IMR-90 (cell line): ENCODE measurements at regions not wholly inside any gene's neighbourhood (a gene's known extent, or its start where the extent isn't known, plus 50 kb on each side); places are given as distances from the start of the nearest gene placed in this dataset.
"Not testable (repeated sequence)": the region's sequence is repeated elsewhere in the genome, so short reads cannot be mapped to it uniquely, and the experiment has no call there.

ENCODE experiments used
- ATAC-seq: fragments of 200-7000 bp; cut with Tn5 transposase; 2 replicates; pipeline ENCODE4 v1.9.1; 2020; ENCODE audit warnings: low read depth, mild to moderate bottlenecking, moderate library complexity
- BruUV-seq: library from RNA; stranded (reverse); fragments of 400-500 nt; replicated peaks from 2 replicates; lab custom pipeline; 2021; lab: Mats Ljungman, UMichigan
- CTCF ChIA-PET: fragments of 300-600 bp; formaldehyde crosslinking; extraction: SDS; loops from one replicate; lab custom pipeline; 2021; ENCODE audit warnings: antibody characterized with exemption; lab: Yijun Ruan, JAX
- POLR2A ChIA-PET: fragments of 300-600 bp; sonication (Branson Sonifier 250); formaldehyde crosslinking; loops from one replicate; lab custom pipeline; 2022; ENCODE audit warnings: antibody characterized with exemption; ENCODE audit not compliant: unreplicated experiment; lab: Charles Lee
- DNase-seq: peaks from one replicate; pipeline ENCODE4 v3.0.0; 2013
- H2AFZ ChIP-seq: replicated peaks from 2 replicates; pipeline ENCODE3; 2013; ENCODE audit warnings: low read length, mild to moderate bottlenecking; ENCODE audit not compliant: poor library complexity
- H2AK5ac ChIP-seq: 2 replicates; pipeline ENCODE4 v1.6.1; 2013; ENCODE audit warnings: low read depth, low read length, inconsistent platforms
- H2AK9ac ChIP-seq: replicated peaks from 2 replicates; pipeline ENCODE3; 2013; ENCODE audit warnings: mild to moderate bottlenecking, low read depth, low read length, moderate library complexity; ENCODE audit not compliant: poor library complexity
- H2BK120ac ChIP-seq: 2 replicates; pipeline ENCODE4 v1.6.1; 2013; ENCODE audit warnings: low read depth, low read length, inconsistent platforms
- H2BK15ac ChIP-seq: 3 replicates; pipeline ENCODE4 v1.6.1; 2013; ENCODE audit warnings: low read depth, low read length, inconsistent platforms
- H2BK20ac ChIP-seq: 2 replicates; pipeline ENCODE4 v1.6.1; 2013; ENCODE audit warnings: low read depth, mild to moderate bottlenecking, inconsistent platforms, low read length, moderate library complexity
- H2BK5ac ChIP-seq: 2 replicates; pipeline ENCODE4 v1.6.1; 2013; ENCODE audit warnings: mild to moderate bottlenecking, low read depth, low read length, inconsistent platforms; ENCODE audit not compliant: poor library complexity, severe bottlenecking
- H3K14ac ChIP-seq: replicated peaks from 2 replicates; pipeline ENCODE4 v1.6.1; 2013; ENCODE audit warnings: low read depth, low read length, inconsistent platforms
- H3K18ac ChIP-seq: 2 replicates; pipeline ENCODE4 v1.6.1; 2013; ENCODE audit warnings: low read depth, low read length, control low read depth
- H3K23ac ChIP-seq: 2 replicates; pipeline ENCODE4 v1.6.1; 2013; ENCODE audit warnings: low read depth, low read length, inconsistent platforms
- H3K27ac ChIP-seq: 2 replicates; pipeline ENCODE4 v1.5.1; 2013; ENCODE audit warnings: mild to moderate bottlenecking, control low read depth, low read length; ENCODE audit not compliant: insufficient read depth
- H3K27me3 ChIP-seq: 2 replicates; pipeline ENCODE4 v1.6.1; 2013; ENCODE audit warnings: low read length; ENCODE audit not compliant: control insufficient read depth, insufficient read depth
- H3K36me3 ChIP-seq: 2 replicates; pipeline ENCODE4 v1.6.1; 2013; ENCODE audit warnings: low read length, mixed read lengths; ENCODE audit not compliant: control insufficient read depth, insufficient read depth
- H3K4ac ChIP-seq: 2 replicates; pipeline ENCODE4 v1.6.1; 2013; ENCODE audit warnings: low read depth, low read length, inconsistent platforms
- H3K4me1 ChIP-seq: 2 replicates; pipeline ENCODE4 v1.6.1; 2013; ENCODE audit warnings: low read length, mixed read lengths; ENCODE audit not compliant: control insufficient read depth, insufficient read depth
- H3K4me2 ChIP-seq: 2 replicates; pipeline ENCODE4 v1.6.1; 2013; ENCODE audit warnings: low read depth, mild to moderate bottlenecking, control low read depth, low read length, moderate library complexity
- H3K4me3 ChIP-seq: 2 replicates; pipeline ENCODE4 v1.5.1; 2013; ENCODE audit warnings: low read depth, mild to moderate bottlenecking, control low read depth, low read length, moderate library complexity; ENCODE audit not compliant: insufficient read depth
- H3K56ac ChIP-seq: 2 replicates; pipeline ENCODE4 v1.6.1; 2013; ENCODE audit warnings: low read length, inconsistent platforms; ENCODE audit not compliant: insufficient read depth; ENCODE audit errors: extremely low read depth
- H3K79me1 ChIP-seq, 2 experiments: 2 replicates each; pipeline ENCODE4 v1.6.1; 2013; ENCODE audit warnings: low read length in 2 of 2, inconsistent platforms in 1 of 2, low read depth in 1 of 2
- H3K9ac ChIP-seq: 2 replicates; pipeline ENCODE4 v1.6.1; 2013; ENCODE audit warnings: low read depth, low read length, control low read depth
- H3K9me1 ChIP-seq: 2 replicates; pipeline ENCODE4 v1.6.1; 2013; ENCODE audit warnings: low read length, inconsistent platforms; ENCODE audit not compliant: insufficient read depth
- H3K9me3 ChIP-seq: 2 replicates; pipeline ENCODE4 v1.6.1; 2013; ENCODE audit warnings: low read length; ENCODE audit not compliant: control insufficient read depth, insufficient read depth
- H4K20me1 ChIP-seq: 2 replicates; pipeline ENCODE4 v1.6.1; 2013; ENCODE audit warnings: low read length, inconsistent platforms; ENCODE audit not compliant: insufficient read depth
- H4K5ac ChIP-seq: 2 replicates; pipeline ENCODE4 v1.6.1; 2013; ENCODE audit warnings: mild to moderate bottlenecking, low read depth, low read length, control low read depth
- H4K8ac ChIP-seq, 2 experiments: 2 replicates each; pipeline ENCODE4 v1.6.1; 2013; ENCODE audit warnings: low read depth in 2 of 2, low read length in 2 of 2, control low read depth in 1 of 2, inconsistent platforms in 1 of 2
- H4K91ac ChIP-seq: 2 replicates; pipeline ENCODE4 v1.6.1; 2013; ENCODE audit warnings: low read depth, low read length, inconsistent platforms; ENCODE audit not compliant: insufficient read depth
- CEBPB ChIP-seq: IDR thresholded peaks from 2 replicates; pipeline ENCODE4 v1.6.1; 2012; ENCODE audit warnings: low read depth, low read length, improper control_type of control experiment
- FOS ChIP-seq: fragments of 150-350 bp; IDR thresholded peaks from 2 replicates; pipeline ENCODE4 v1.6.1; 2016; ENCODE audit warnings: low read depth, low read length
- WGBS, 2 experiments: methylation state at CpG; one replicate each; pipeline versions ENCODE4 v1.1.5 to v1.1.7; 2013; ENCODE audit warnings: missing lambda C conversion rate in 2 of 2; ENCODE audit not compliant: insufficient read length in 1 of 2; ENCODE audit errors: extremely low coverage in 2 of 2; 5-methylcytosine and 5-hydroxymethylcytosine counted together
- dilution Hi-C: fragments of 300-500 bp; cut with HindIII; formaldehyde crosslinking; loops from one replicate; pipeline ENCODE4 v1.14.3; 2018; ENCODE audit warnings: low sequenced_read_pairs; ENCODE audit not compliant: unreplicated experiment
- in situ Hi-C: fragments of 300-500 bp; cut with MboI; formaldehyde crosslinking; loops from 3 replicates; pipeline ENCODE4 v1.14.3; 2019; ENCODE audit warnings: low sequenced_read_pairs, inconsistent platforms, mixed read lengths
- intact Hi-C: fragments of 100-400 bp; cut with micrococcal nuclease; formaldehyde crosslinking; loops from 2 replicates; pipeline ENCODE4 v1.10.0; 2022

GRCh38 chr9:85843949-85844348 is 97.0 kb upstream of the NAA35 start:
- CTCF ChIA-PET, H3K27ac ChIP-seq, BruUV-seq, H3K4me2 ChIP-seq, intact Hi-C loops, POLR2A ChIA-PET, H2BK15ac ChIP-seq, H3K18ac ChIP-seq, H3K79me1 ChIP-seq, H2BK20ac ChIP-seq, H2AFZ ChIP-seq, H2BK120ac ChIP-seq, H3K9ac ChIP-seq, H3K4me1 ChIP-seq, H3K9me1 ChIP-seq, dilution Hi-C loops, H2BK5ac ChIP-seq, H3K23ac ChIP-seq, H2AK9ac ChIP-seq, H4K8ac ChIP-seq, in situ Hi-C loops, H3K36me3 ChIP-seq, H3K4me3 ChIP-seq, H3K14ac ChIP-seq, H4K20me1 ChIP-seq, H3K27me3 ChIP-seq, H3K9me3 ChIP-seq, H2AK5ac ChIP-seq, H3K56ac ChIP-seq, H3K4ac ChIP-seq, H4K5ac ChIP-seq, H4K91ac ChIP-seq: not testable (repeated sequence)
- no CpG with 5 or more reads among the region's 1 CpG for WGBS, 2 experiments
- DNase-seq (peak; percentile 13), ATAC-seq (peak; percentile 29; the same call in 1 of the 2 replicates)
- TF ChIP-seq CEBPB (peak; percentile 52; the same call in 1 of the 2 replicates), FOS (0 out of 2 replicates have a peak, but pooled peaks have one; percentile 9)
